Prostate gland (tissue), 2 donors: ENCODE measurements at regions not wholly inside any gene's neighbourhood (a gene's known extent, or its start where the extent isn't known, plus 50 kb on each side); places are given as distances from the start of the nearest gene placed in this dataset.
A peak's percentile ranks its signal among the peaks of the same experiment; 100 is the strongest.

ENCODE experiments used
- DNase-seq: peaks from one replicate; pipeline ENCODE4 v3.0.0-alpha.2; 2019; ENCODE audit warnings: low spot score
- H3K27ac ChIP-seq, 2 donors: fragments of 200-600 bp; sonication (generic); 2 replicates each; pipeline ENCODE4 v1.5.1; 2017 to 2019
- H3K27me3 ChIP-seq: fragments of 200-600 bp; sonication (generic); replicated peaks from 2 replicates; pipeline ENCODE4 v1.5.1; 2019; ENCODE audit not compliant: insufficient read depth
- H3K36me3 ChIP-seq, 2 donors: fragments of 200-600 bp; sonication (generic); 1 replicate in 1 of 2; 2 replicates in 1 of 2; pipeline versions ENCODE4 v1.5.1 to v1.8.1; 2017 to 2019
- H3K4me1 ChIP-seq: fragments of 200-600 bp; sonication (generic); replicated peaks from 2 replicates; pipeline ENCODE4 v1.5.1; 2019
- H3K4me3 ChIP-seq, 2 donors: fragments of 200-600 bp; sonication (generic); 2 replicates each; pipeline ENCODE4 v1.5.1; 2017 to 2019
- H3K9me3 ChIP-seq: fragments of 200-600 bp; sonication (generic); 2 replicates; pipeline ENCODE4 v1.5.1; 2017
- CTCF ChIP-seq, 4 experiments: fragments of 200-600 bp in 2 of 4; fragments of 450-650 bp in 2 of 4; sonication (generic) in 2 of 4; IDR thresholded peaks; 1 replicate in 3 of 4; 2 replicates in 1 of 4; pipeline ENCODE4 v1.5.1; 2016 to 2019; ENCODE audit warnings: antibody characterized with exemption in 4 of 4, mild to moderate bottlenecking in 2 of 4, moderate library complexity in 2 of 4
- POLR2A ChIP-seq: fragments of 450-650 bp; IDR thresholded peaks from one replicate; pipeline ENCODE4 v1.6.1; 2016; ENCODE audit warnings: antibody characterized with exemption, mild to moderate bottlenecking
- POLR2AphosphoS5 ChIP-seq: sonication (generic); formaldehyde crosslinking; IDR thresholded peaks from one replicate; pipeline ENCODE4 v1.6.1; 2017; ENCODE audit warnings: antibody characterized with exemption
- WGBS: methylation state at CpG from one replicate; pipeline ENCODE4 v1.1.5; 2018; 5-methylcytosine and 5-hydroxymethylcytosine counted together
- intact Hi-C: fragments of 100-400 bp; cut with DNase I; formaldehyde crosslinking; loops from one replicate; pipeline ENCODE4 v1.14.2; 2022

- no peaks in the 10 kb centered on the region for H3K27me3 ChIP-seq
- H3K4me1 ChIP-seq, result no peaks in the 10 kb centered on the region
- DNase-seq, result no peak
- H3K36me3 ChIP-seq, result no peaks in the 10 kb centered on the region
- H3K27ac ChIP-seq, result no peak overlapping the region
- WGBS, result 69% methylated on average over 2 of the region's 2 CpGs
- no peaks in the 10 kb centered on the region for H3K9me3 ChIP-seq
- no peak overlapping the region for H3K4me3 ChIP-seq
- intact Hi-C loops, result loop anchor here (5.0 kb wide), 1 partner anchor 35 kb away; no protein-coding TSS in a partner anchor
- TF ChIP-seq CTCF (IDR thresholded peaks at IDR 0.05), result no peak
- TF ChIP-seq POLR2AphosphoS5, result no peak
These were observed 166.9 kb downstream of the GLI2 start for GRCh38 chr2:120902592-120902991.

GRCh38 chr2:120904379-120904778 is 168.7 kb downstream of the GLI2 start:
- Histone ChIP-seq H3K4me1 (no peaks in the 10 kb centered on the region), H3K27me3 (no peaks in the 10 kb centered on the region), H3K4me3 (no peak overlapping the region), H3K36me3 (no peaks in the 10 kb centered on the region), H3K9me3 (no peaks in the 10 kb centered on the region), H3K27ac (peak overlapping the region in 1 of 2 donors; percentile 9)
- WGBS, result 57% methylated on average over 8 of the region's 8 CpGs
- no peak for TF ChIP-seq POLR2A
- TF ChIP-seq POLR2AphosphoS5, result no peak
- no peak for TF ChIP-seq CTCF (IDR thresholded peaks at IDR 0.05)
- intact Hi-C loops, result loop anchor here (5.0 kb wide), 1 partner anchor 37 kb away; no protein-coding TSS in a partner anchor
- DNase-seq, result no peak

- no peaks in the 10 kb centered on the region for H3K36me3 ChIP-seq
- H3K4me3 ChIP-seq, result no peak overlapping the region
- H3K4me1 ChIP-seq, result no peaks in the 10 kb centered on the region
- no peaks in the 10 kb centered on the region for H3K9me3 ChIP-seq
- no peak for DNase-seq
- peak overlapping the region in 1 of 2 donors; percentile 9 for H3K27ac ChIP-seq
- no peak for TF ChIP-seq POLR2AphosphoS5
- no peak for TF ChIP-seq CTCF (IDR thresholded peaks at IDR 0.05)
- no peak for TF ChIP-seq POLR2A
- no peaks in the 10 kb centered on the region for H3K27me3 ChIP-seq
- WGBS, result 32% methylated on average over 5 of the region's 5 CpGs
- intact Hi-C loops, result loop anchor here (5.0 kb wide), 1 partner anchor 38 kb away; no protein-coding TSS in a partner anchor
These were observed 169.2 kb downstream of the GLI2 start for GRCh38 chr2:120904830-120905234.

- 75% methylated on average over 5 of the region's 5 CpGs for WGBS
- Histone ChIP-seq H3K9me3 (no peaks in the 10 kb centered on the region), H3K27ac (no peak overlapping the region), H3K4me1 (no peaks in the 10 kb centered on the region), H3K36me3 (no peaks in the 10 kb centered on the region), H3K4me3 (no peak overlapping the region), H3K27me3 (no peaks in the 10 kb centered on the region)
- no peak for DNase-seq
- intact Hi-C loops, result no loop called here
- TF ChIP-seq POLR2A, result no peak
These were observed 169.6 kb downstream of the GLI2 start for GRCh38 chr2:120905298-120905697.

GRCh38 chr2:120905824-120906571 is 170.3 kb downstream of the GLI2 start:
- no peak overlapping the region for H3K4me3 ChIP-seq
- intact Hi-C loops, result no loop called here

More at GRCh38 chr2:120905824-120906571, 170.3 kb downstream of the GLI2 start:
- H3K27ac ChIP-seq, result no peak overlapping the region
- no peaks in the 10 kb centered on the region for H3K36me3 ChIP-seq
- WGBS, result 80% methylated on average over 18 of the region's 19 CpGs
- H3K27me3 ChIP-seq, result no peaks in the 10 kb centered on the region
- no peak for DNase-seq
- no peaks in the 10 kb centered on the region for H3K4me1 ChIP-seq
- no peaks in the 10 kb centered on the region for H3K9me3 ChIP-seq
- no peak for TF ChIP-seq POLR2AphosphoS5
- no peak for TF ChIP-seq CTCF (IDR thresholded peaks at IDR 0.05)
